Renal cortex interstitium (tissue), 11 donors: ENCODE measurements at regions not wholly inside any gene's neighbourhood (a gene's known extent, or its start where the extent isn't known, plus 50 kb on each side); places are given as distances from the start of the nearest gene placed in this dataset.
A peak's percentile ranks its signal among the peaks of the same experiment; 100 is the strongest.

ENCODE experiments used
- DNase-seq, 11 donors: peaks; one replicate each; pipeline ENCODE4 v3.0.0-alpha.2; 2013; ENCODE audit warnings: low read depth in 9 of 11, low spot score in 4 of 11; ENCODE audit errors: extremely low read depth in 1 of 11

- no peak for DNase-seq
These were observed 139.5 kb upstream of the RBMS3 start for GRCh38 chr3:29141197-29141917.

DNA sequence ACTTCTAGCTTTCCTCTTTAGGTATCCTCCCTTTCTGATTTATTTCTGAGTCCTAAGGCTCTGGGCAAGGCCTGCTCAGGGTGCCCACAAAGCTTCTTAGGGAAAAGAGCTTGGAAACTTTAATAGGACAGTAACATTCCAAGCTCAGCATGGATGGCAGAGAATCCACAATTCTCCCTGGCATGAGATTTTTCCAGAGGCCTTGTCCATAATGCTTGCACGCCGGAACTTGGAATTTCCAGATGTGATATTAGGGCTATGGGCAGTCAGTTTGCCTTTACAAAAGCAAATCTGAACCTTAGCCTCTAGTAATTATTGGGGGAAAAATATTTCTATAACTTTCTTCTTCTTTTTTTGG lies 139.0 kb upstream of the RBMS3 start:
- no peak for DNase-seq

DNA sequence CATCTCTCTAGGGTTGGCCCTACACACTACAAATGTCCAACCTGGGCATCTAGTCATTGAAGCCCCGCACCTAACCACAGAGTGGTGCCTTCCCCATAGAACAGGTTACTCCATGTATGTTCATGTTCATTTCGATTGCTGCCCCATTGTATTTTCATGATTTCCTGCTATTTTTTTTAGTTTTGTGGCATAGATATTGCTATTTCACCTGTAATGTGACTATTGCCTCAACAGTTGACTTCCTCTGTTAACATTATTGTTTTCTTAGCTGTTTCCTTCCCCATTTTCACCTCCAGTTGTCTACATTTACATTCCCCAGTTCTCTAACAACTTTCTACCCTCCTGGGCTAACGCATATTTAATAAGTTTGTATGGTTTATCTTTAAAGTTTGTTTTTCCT lies 137.7 kb upstream of the RBMS3 start:
- no peak for DNase-seq

DNA sequence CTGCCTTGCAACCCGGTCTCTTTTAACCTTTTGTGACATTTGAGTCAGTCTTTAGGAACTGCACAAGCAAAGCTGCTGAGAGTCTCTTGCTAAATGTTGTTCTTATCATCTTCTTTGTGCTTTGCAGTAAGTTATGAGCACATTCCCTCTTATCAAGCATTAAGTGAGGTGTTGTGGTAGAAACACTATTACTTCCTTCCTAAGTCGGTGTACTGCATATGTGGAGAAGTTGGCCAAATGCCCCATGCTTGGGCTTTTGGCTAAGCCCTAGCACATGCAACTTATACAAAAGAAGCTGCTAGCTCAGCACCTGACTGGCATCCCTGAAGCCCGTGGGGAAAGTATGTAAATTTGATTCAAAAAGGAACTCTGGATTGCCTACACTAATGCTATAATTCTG lies 136.5 kb upstream of the RBMS3 start:
- no peak for DNase-seq

DNA sequence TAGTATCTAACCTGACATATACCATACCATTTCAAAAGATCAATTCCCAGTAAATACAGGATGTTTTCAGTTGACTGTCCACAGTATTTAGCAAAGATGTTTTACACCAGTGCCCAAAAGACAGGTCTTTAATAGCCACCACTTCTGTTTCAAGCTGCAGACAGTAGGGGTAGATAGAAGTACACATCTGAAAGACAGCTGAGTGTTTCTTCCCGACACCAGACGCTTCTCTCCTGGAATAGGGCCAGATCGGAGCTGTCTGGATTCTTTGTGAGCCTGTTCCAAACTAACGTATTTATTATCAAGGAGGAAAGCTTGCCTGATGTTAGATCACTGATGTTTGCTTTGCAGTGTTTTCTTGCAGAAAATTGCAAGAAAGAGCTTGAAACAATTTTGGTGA lies 136.1 kb upstream of the RBMS3 start:
- peak in 10 of 11 donors; percentile 28 to 74 (median 44) for DNase-seq

DNA sequence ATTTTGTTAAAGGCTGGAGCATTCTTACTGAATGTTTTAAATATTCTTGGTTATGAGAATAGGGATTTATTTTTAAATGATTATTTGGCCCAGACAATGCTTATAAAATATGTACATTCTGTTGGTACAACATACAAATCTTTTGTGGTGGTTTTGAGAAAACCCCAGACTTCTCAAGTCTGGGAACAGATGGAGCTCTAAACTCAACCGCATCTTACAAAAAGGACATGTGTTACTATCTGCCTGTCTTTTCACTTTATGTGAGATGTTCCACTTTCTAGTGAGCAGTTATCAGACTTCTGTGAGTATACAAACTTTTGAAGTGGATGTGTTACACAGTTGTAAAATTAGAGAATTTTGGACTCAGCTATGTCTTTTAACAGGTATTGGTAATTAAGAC lies 135.5 kb upstream of the RBMS3 start:
- DNase-seq: no peak

- no peak for DNase-seq
These were observed 128.5 kb upstream of the RBMS3 start for GRCh38 chr3:29152379-29152778.

DNA sequence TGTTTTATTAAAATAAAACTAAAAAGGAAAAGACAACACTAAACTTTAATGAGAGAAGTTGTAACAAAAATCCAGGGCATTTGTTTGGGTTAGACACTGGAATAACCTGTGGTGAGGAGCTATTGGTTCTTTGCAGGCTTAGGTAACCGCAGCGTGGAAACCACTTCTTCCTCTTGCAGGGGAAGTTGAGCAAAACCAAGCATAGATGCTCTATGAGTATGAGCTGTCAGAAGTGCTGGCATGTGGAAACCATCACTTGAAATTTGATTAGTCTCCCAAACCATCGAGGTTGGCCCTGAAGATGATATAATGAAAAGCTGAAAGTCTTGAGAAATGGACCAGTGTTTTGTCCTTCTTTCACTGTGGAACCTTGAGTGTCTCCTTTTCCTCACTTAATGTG lies 127.1 kb upstream of the RBMS3 start:
- DNase-seq: no peak

DNA sequence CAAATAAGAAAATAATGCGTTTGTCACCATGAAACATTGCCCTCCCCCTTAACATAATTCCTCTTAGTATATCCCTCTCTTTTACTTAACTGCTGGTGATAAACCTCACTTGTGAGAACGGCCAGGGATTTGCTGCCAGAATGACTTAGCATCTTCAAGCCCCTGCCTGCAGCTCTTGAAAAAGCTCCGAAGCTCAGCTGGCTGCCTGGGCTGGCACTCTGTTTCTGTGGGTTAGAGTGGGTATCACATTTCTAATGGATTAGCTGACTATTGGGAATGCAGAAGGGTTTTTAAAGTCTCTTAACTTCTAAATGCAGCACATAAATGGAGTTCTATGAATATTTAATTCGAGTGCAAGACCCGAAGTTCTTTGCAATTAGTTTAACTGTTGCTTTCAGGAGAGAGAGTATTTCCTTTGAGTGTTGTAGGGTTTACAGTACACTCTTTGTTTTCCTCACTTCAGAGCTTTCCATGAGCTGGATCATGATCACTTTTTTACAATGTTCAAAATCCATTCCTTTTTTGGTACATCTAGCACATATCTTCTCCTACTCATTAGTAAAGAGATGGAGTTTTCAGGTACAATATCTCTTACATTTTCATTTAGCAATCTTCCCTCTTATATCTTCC lies 124.7 kb upstream of the RBMS3 start:
- no peak for DNase-seq

- no peak for DNase-seq
These were observed 116.0 kb upstream of the RBMS3 start for GRCh38 chr3:29164825-29165224.

GRCh38 chr3:29167180-29167579 lies 113.7 kb upstream of the RBMS3 start:
- DNase-seq: no peak

DNA sequence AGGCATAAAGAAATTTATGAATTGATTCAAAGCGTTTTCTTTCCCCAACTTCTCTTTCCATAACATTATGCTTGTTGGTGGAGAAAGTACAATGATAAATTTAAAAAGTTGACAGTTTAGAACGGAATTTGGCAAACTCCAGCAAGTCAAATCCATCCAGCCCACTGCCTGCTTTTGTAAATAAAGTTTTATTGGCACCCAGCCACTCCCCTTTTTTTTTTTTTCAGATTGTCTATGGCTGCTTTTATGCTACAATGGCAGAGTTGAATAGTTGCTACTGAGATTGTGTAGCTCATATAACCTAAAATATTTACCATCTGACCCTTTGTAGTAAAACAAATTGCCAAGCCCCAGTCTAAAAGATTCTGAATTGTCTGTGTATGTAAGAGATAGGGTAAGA lies 112.8 kb upstream of the RBMS3 start:
- no peak for DNase-seq

- DNase-seq: no peak
These were observed 112.2 kb upstream of the RBMS3 start for GRCh38 chr3:29168696-29169095.

- no peak for DNase-seq
These were observed 111.4 kb upstream of the RBMS3 start for GRCh38 chr3:29169451-29169850.

GRCh38 chr3:29171043-29171990 lies 109.6 kb upstream of the RBMS3 start:
- DNase-seq: peak in 3 of 11 donors; percentile 12 to 20 (median 14)

DNA sequence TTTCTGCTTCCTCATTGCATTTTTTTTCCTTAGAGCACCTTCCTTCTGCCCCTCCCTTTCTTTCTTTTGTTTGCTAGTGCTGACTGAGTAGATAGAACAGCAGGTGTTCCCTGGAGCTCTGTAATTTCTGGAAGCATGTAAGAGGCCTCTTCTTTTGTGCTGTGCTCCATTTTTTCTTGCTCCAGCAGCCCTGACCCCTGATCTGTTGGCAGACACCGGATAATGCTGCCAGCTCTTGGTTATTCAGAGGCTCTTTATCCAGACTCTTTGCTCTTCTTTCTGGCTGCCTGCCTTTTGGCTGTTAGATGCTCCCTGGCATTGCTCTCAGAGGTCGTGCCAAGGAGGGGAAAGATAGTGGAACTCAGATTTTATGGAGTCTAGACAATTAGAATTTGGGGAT lies 104.4 kb upstream of the RBMS3 start:
- DNase-seq: no peak

- no peak for DNase-seq
These were observed 101.8 kb upstream of the RBMS3 start for GRCh38 chr3:29178809-29179793.

- no peak for DNase-seq
These were observed 99.6 kb upstream of the RBMS3 start for GRCh38 chr3:29181149-29181780.
